Activated CD4-positive, alpha-beta T cell treated with anti-CD3 and anti-CD28 coated beads, Interleukin-2, amount 10 ng/mL, durations not matched to agents 24 days and 14 days (primary cell): ENCODE measurements at regions not wholly inside any gene's neighbourhood (a gene's known extent, or its start where the extent isn't known, plus 50 kb on each side); places are given as distances from the start of the nearest gene placed in this dataset.

Experiments
- DNase-seq: peaks from one replicate; pipeline ENCODE4 v3.0.0; 2022
- H3K27ac Mint-ChIP-seq: one replicate; pipeline ENCODE4 v1.8.0; 2022; ENCODE audit warnings: mild to moderate bottlenecking, mixed read lengths
- H3K27me3 Mint-ChIP-seq: one replicate; pipeline ENCODE4 v1.8.0; 2022; ENCODE audit warnings: mixed read lengths
- H3K36me3 Mint-ChIP-seq: one replicate; pipeline ENCODE4 v1.8.0; 2022; ENCODE audit warnings: low read depth, mild to moderate bottlenecking, mixed read lengths
- H3K4me1 Mint-ChIP-seq: one replicate; pipeline ENCODE4 v1.8.0; 2021; ENCODE audit warnings: mixed read lengths
- H3K4me3 Mint-ChIP-seq: one replicate; pipeline ENCODE4 v1.8.0; 2022; ENCODE audit warnings: mild to moderate bottlenecking, moderate library complexity, mixed read lengths
- H3K9me3 Mint-ChIP-seq: one replicate; pipeline ENCODE4 v1.8.0; 2021; ENCODE audit warnings: mixed read lengths
- intact Hi-C: fragments of 100-400 bp; cut with micrococcal nuclease; formaldehyde crosslinking; loops from one replicate; pipeline ENCODE4 v1.15.1; 2023

DNA sequence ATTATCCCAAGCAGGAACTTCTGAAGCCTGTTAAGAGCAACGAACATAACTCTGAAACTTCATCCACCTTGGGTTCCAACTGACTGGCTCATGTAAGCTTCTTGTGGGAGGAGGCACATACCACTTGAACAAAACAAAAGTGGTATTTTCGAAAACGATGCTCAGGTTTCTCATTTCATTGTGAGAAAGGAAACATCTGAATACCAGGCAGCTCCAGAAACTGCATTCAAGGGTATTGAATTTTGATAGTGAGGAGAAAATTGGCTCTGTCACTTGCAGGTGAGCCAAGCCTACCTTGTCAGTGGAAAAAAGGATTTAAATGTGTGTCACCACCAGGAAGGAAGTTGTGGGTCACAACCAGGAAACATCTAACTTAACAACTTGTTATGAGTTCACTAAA is 218.1 kb upstream of the SATB1 start:
- H3K27ac Mint-ChIP-seq = peak overlapping the region; percentile 74
- intact Hi-C loops = loop anchor here (10.0 kb wide), 1 partner anchor 342 kb away; no protein-coding TSS in a partner anchor
- H3K27me3 Mint-ChIP-seq = no peaks in the 10 kb centered on the region
- peaks cover 26% of the 10 kb centered on the region for H3K36me3 Mint-ChIP-seq
- peaks cover 52% of the 10 kb centered on the region for H3K4me1 Mint-ChIP-seq
- peak overlapping the region; percentile 29 for H3K4me3 Mint-ChIP-seq
- peaks cover 34% of the 10 kb centered on the region for H3K9me3 Mint-ChIP-seq
- peak; percentile 63 for DNase-seq

- Mint-ChIP-seq H3K27me3 (no peaks in the 10 kb centered on the region), H3K4me3 (no peak overlapping the region), H3K27ac (no peak overlapping the region), H3K9me3 (peaks cover 37% of the 10 kb centered on the region), H3K36me3 (peaks cover 23% of the 10 kb centered on the region), H3K4me1 (peaks cover 40% of the 10 kb centered on the region)
- intact Hi-C loops = loop anchor here (10.0 kb wide), 1 partner anchor 343 kb away; no protein-coding TSS in a partner anchor
- DNase-seq = no peak
These were observed 216.8 kb upstream of the SATB1 start for GRCh38 chr3:18641916-18642315.

GRCh38 chr3:18635215-18635614 is 210.1 kb upstream of the SATB1 start:
- DNase-seq = no peak
- Mint-ChIP-seq H3K4me1 (peaks cover 5% of the 10 kb centered on the region), H3K4me3 (no peak overlapping the region), H3K27ac (no peak overlapping the region), H3K27me3 (no peaks in the 10 kb centered on the region), H3K9me3 (peaks cover 23% of the 10 kb centered on the region), H3K36me3 (peaks cover 7% of the 10 kb centered on the region)
- intact Hi-C loops = no loop called here

DNA sequence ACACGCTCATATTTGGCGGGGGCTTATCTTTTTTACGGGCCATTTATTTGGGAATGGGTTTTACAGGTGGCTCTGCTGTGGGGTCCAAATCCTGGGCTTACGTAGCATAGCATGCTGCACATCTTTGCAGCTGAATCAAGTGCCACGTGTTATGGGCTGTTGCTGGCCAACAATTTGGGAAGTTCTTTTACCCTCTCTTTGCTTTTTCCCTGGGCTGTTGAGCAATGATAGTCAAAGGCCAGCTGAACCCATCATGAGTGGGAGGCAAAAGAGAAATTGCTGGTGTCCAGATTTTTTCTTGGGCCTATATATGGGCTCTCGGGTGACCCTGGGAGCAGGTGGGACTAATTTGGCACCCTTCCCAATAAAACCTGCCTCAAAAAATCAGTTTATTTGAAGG is 209.3 kb upstream of the SATB1 start:
- Mint-ChIP-seq H3K4me3 (no peak overlapping the region), H3K27ac (no peak overlapping the region), H3K4me1 (peaks cover 5% of the 10 kb centered on the region), H3K9me3 (peaks cover 23% of the 10 kb centered on the region), H3K27me3 (no peaks in the 10 kb centered on the region), H3K36me3 (peaks cover 5% of the 10 kb centered on the region)
- DNase-seq = no peak
- intact Hi-C loops = no loop called here

- Mint-ChIP-seq H3K36me3 (peaks cover 5% of the 10 kb centered on the region), H3K4me1 (peaks cover 5% of the 10 kb centered on the region)
- intact Hi-C loops = no loop called here
These were observed 207.9 kb upstream of the SATB1 start for GRCh38 chr3:18633002-18633401.

GRCh38 chr3:18630295-18630694 is 205.2 kb upstream of the SATB1 start:
- Mint-ChIP-seq H3K4me3 (no peak overlapping the region), H3K27me3 (no peaks in the 10 kb centered on the region), H3K9me3 (peaks cover 24% of the 10 kb centered on the region), H3K27ac (no peak overlapping the region), H3K4me1 (peaks cover 7% of the 10 kb centered on the region), H3K36me3 (peaks cover 11% of the 10 kb centered on the region)
- DNase-seq = no peak
- intact Hi-C loops = no loop called here

More at GRCh38 chr3:18633002-18633401, 207.9 kb upstream of the SATB1 start:
- no peak for DNase-seq
- Mint-ChIP-seq H3K4me3 (no peak overlapping the region), H3K9me3 (peaks cover 21% of the 10 kb centered on the region), H3K27ac (no peak overlapping the region), H3K27me3 (no peaks in the 10 kb centered on the region)

DNA sequence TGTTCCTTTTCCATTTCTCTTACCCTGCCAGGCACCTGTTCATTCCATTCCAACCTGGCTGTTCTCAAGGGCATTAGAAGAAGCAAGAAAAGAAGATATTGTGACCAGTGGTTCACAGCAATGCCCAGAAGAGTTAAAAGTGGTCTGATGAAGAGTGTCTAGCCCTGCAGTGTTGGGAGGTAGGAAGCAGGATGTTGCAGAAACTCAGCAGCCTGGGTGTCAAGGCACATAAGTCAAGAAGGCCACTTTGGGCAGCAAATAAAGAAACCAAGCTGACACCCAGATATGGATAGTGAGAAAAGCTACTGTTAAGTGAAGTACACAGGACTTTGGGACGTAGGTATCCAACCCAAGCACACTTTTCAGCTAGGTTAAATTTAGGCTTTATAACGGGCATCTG is 199.9 kb upstream of the SATB1 start:
- Mint-ChIP-seq H3K27ac (no peak overlapping the region), H3K9me3 (peaks cover 26% of the 10 kb centered on the region), H3K4me3 (no peak overlapping the region), H3K4me1 (peaks cover 14% of the 10 kb centered on the region), H3K27me3 (no peaks in the 10 kb centered on the region), H3K36me3 (peaks cover 7% of the 10 kb centered on the region)
- intact Hi-C loops = no loop called here
- DNase-seq = no peak

GRCh38 chr3:18623220-18623619 is 198.1 kb upstream of the SATB1 start:
- Mint-ChIP-seq H3K4me3 (no peak overlapping the region), H3K4me1 (peaks cover 14% of the 10 kb centered on the region), H3K36me3 (peaks cover 7% of the 10 kb centered on the region), H3K9me3 (peaks cover 26% of the 10 kb centered on the region), H3K27ac (no peak overlapping the region), H3K27me3 (no peaks in the 10 kb centered on the region)
- no peak for DNase-seq
- intact Hi-C loops = no loop called here

DNA sequence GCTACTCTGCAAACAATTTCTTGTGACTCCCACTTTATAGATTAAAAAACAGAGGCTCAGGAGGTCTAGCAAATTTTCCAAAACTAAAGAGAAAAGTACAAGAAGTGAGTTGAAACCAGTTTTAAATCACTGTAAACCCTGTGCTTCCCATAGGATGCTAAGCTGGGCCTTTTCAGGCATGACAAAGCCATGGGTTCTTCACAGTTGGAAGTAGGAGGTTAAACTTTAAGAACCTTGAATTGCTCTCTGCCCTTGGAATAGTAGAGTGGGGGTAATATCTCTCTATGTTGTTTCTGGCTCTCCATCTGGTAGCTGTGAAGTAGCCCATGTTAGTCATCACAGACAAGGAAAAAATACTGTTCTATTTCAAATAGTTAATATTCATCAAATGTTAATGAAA is 193.6 kb upstream of the SATB1 start:
- Mint-ChIP-seq H3K27ac (no peak overlapping the region), H3K9me3 (peaks cover 33% of the 10 kb centered on the region), H3K4me3 (no peak overlapping the region), H3K27me3 (no peaks in the 10 kb centered on the region), H3K36me3 (no peaks in the 10 kb centered on the region), H3K4me1 (no peaks in the 10 kb centered on the region)
- DNase-seq = no peak
- intact Hi-C loops = no loop called here

GRCh38 chr3:18611991-18612390 is 186.9 kb upstream of the SATB1 start:
- no peak for DNase-seq
- H3K27ac Mint-ChIP-seq = no peak overlapping the region

DNA sequence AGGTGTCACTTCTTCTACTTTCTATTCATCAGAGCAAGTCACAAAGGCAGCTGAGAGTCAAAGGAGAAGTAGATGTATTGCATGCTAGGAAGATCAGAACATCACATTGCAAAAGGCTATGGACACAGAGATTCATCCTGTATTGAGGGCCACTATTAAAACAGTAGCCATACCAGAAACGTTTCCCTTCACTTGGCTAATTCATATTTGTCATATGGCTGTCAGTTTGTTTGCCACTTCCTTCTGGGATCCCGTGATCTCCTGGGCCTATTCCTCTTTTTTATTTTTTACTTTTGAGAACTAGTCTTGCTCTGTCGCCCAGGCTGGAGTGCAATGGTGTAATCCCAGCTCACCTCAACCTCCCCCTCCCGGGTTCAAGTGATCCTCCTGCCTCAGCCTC is 184.0 kb upstream of the SATB1 start:
- no peaks in the 10 kb centered on the region for H3K27me3 Mint-ChIP-seq
- peaks cover 2% of the 10 kb centered on the region for H3K4me1 Mint-ChIP-seq
- no peak overlapping the region for H3K27ac Mint-ChIP-seq
- intact Hi-C loops = no loop called here
- H3K9me3 Mint-ChIP-seq = peaks cover 11% of the 10 kb centered on the region
- H3K4me3 Mint-ChIP-seq = no peak overlapping the region
- DNase-seq = no peak
- H3K36me3 Mint-ChIP-seq = no peaks in the 10 kb centered on the region

More at GRCh38 chr3:18611991-18612390, 186.9 kb upstream of the SATB1 start:
- no peaks in the 10 kb centered on the region for H3K36me3 Mint-ChIP-seq
- intact Hi-C loops = no loop called here
- no peak overlapping the region for H3K4me3 Mint-ChIP-seq
- no peaks in the 10 kb centered on the region for H3K27me3 Mint-ChIP-seq
- peaks cover 27% of the 10 kb centered on the region for H3K9me3 Mint-ChIP-seq
- peaks cover 2% of the 10 kb centered on the region for H3K4me1 Mint-ChIP-seq

DNA sequence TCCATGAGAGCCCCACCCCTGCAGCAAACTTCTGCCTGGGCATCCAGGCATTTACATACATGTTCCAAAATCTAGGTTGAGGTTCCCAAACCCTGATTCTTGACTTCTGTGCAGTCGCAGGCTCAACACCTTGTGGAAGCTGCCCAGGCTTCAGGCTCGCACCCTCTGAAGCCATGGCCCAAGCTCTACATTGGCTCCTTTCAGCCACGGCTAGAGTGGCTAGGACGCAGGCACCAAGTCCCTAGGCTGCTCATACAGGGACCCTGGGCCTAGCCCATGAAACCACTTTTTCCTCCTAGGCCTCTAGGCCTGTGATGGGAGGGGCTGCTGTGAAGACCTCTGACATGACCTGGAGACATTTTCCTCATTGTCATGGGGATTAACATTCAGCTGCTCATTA is 172.8 kb upstream of the SATB1 start:
- Mint-ChIP-seq H3K27ac (no peak overlapping the region), H3K4me3 (no peak overlapping the region), H3K9me3 (peaks cover 27% of the 10 kb centered on the region), H3K4me1 (no peaks in the 10 kb centered on the region), H3K36me3 (peaks cover 22% of the 10 kb centered on the region), H3K27me3 (no peaks in the 10 kb centered on the region)
- DNase-seq = no peak
- intact Hi-C loops = loop anchor here (5.0 kb wide), 1 partner anchor 41 kb away; no protein-coding TSS in a partner anchor

DNA sequence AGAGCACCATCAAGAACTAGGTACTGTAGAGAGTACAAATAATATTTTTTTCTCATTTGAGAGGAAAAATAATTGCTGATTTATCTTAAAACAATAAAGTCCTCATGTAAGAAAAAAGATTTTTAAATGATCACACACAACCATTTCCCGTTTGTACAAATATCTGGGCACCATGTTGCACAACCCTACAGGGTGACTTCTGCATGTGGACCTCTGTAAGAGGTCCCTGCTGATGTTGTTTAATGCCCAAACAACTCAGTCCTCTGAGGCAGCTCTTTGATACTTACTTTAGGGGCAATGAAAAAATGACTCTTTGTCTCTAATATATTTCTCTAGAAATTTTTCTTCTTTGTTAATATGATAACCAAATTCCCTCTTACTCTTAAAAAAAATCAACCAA is 168.1 kb upstream of the SATB1 start:
- no peak for DNase-seq

DNA sequence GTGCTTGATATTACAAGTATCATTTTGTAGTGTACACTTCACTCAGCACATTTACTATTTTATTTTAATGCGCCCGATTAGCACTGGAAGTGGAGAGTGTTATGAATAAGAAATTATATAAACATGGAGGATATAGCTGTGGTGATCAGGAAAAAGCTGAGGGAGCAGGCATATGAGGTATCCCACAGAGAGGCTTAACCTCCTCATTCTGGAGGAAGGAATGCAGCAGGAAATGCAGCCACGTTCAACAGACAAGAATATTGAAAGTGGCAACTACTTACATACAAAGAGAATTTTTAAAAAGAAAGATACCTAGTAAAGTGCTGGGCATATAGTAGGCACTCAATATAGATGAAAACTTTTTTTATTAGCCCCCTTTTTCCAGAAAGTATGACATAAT is 166.0 kb upstream of the SATB1 start:
- Mint-ChIP-seq H3K9me3 (peaks cover 13% of the 10 kb centered on the region), H3K4me3 (no peak overlapping the region), H3K27me3 (no peaks in the 10 kb centered on the region), H3K36me3 (peaks cover 11% of the 10 kb centered on the region), H3K4me1 (no peaks in the 10 kb centered on the region), H3K27ac (no peak overlapping the region)
- intact Hi-C loops = no loop called here
- no peak for DNase-seq

More for the DNA sequence above, 168.1 kb upstream of the SATB1 start:
- Mint-ChIP-seq H3K9me3 (peaks cover 16% of the 10 kb centered on the region), H3K36me3 (peaks cover 11% of the 10 kb centered on the region), H3K27ac (no peak overlapping the region), H3K4me1 (no peaks in the 10 kb centered on the region), H3K27me3 (no peaks in the 10 kb centered on the region), H3K4me3 (no peak overlapping the region)
- intact Hi-C loops = no loop called here

GRCh38 chr3:18586076-18586475 is 160.9 kb upstream of the SATB1 start:
- Mint-ChIP-seq H3K4me1 (peaks cover 5% of the 10 kb centered on the region), H3K4me3 (no peak overlapping the region), H3K27ac (no peak overlapping the region), H3K27me3 (no peaks in the 10 kb centered on the region), H3K9me3 (peaks cover 21% of the 10 kb centered on the region), H3K36me3 (peaks cover 16% of the 10 kb centered on the region)
- DNase-seq = no peak
- intact Hi-C loops = no loop called here
